HCEC 1CT (cell line): ENCODE measurements at regions not wholly inside any gene's neighbourhood (a gene's known extent, or its start where the extent isn't known, plus 50 kb on each side); places are given as distances from the start of the nearest gene placed in this dataset.
"Not testable (repeated sequence)": the region's sequence is repeated elsewhere in the genome, so short reads cannot be mapped to it uniquely, and the experiment has no call there.

Experiments
- DNase-seq: peaks from one replicate; pipeline ENCODE4 v3.0.0-alpha.2; 2017

GRCh38 chr3:90086297-90086696 is 978.9 kb downstream of the EPHA3 start:
- not testable (repeated sequence) for DNase-seq

- no peak for DNase-seq
Observed at GRCh38 chr3:90087703-90088102, 980.3 kb downstream of the EPHA3 start.

- DNase-seq = peak; percentile 66
Observed at GRCh38 chr3:90091549-90091948, 984.1 kb downstream of the EPHA3 start.

- DNase-seq = peak; percentile 32
Observed at GRCh38 chr3:90092994-90093393, 985.6 kb downstream of the EPHA3 start.

GRCh38 chr3:90095811-90096210 is 988.4 kb downstream of the EPHA3 start:
- DNase-seq = no peak

GRCh38 chr3:90099493-90099892 is 992.1 kb downstream of the EPHA3 start:
- DNase-seq = no peak

GRCh38 chr3:90102146-90102545 is 994.7 kb downstream of the EPHA3 start:
- no peak for DNase-seq

GRCh38 chr3:90121326-90121725 is 1013.9 kb downstream of the EPHA3 start:
- no peak for DNase-seq

GRCh38 chr3:90128391-90128790 is 1021.0 kb downstream of the EPHA3 start:
- peak; percentile 26 for DNase-seq

- DNase-seq = no peak
Observed at GRCh38 chr3:90129730-90130129, 1022.3 kb downstream of the EPHA3 start.

- peak; percentile 2 for DNase-seq
Observed at GRCh38 chr3:90132197-90132596, 1024.8 kb downstream of the EPHA3 start.

- DNase-seq = no peak
Observed at GRCh38 chr3:90134090-90134489, 1026.7 kb downstream of the EPHA3 start.

- DNase-seq = no peak
Observed at GRCh38 chr3:90136456-90137191, 1029.2 kb downstream of the EPHA3 start.

- DNase-seq = peak; percentile 35
Observed at GRCh38 chr3:90145094-90145860, 1037.9 kb downstream of the EPHA3 start.

GRCh38 chr3:90180096-90180495 is 1072.7 kb downstream of the EPHA3 start:
- DNase-seq = no peak

- DNase-seq = no peak
Observed at GRCh38 chr3:90180543-90180942, 1073.1 kb downstream of the EPHA3 start.

GRCh38 chr3:90182291-90182976 is 1075.0 kb downstream of the EPHA3 start:
- peak; percentile 58 for DNase-seq

GRCh38 chr3:90184861-90185260 is 1077.4 kb downstream of the EPHA3 start:
- DNase-seq = peak; percentile 66

- DNase-seq = not testable (repeated sequence)
Observed at GRCh38 chr3:90197383-90197782, 1090.0 kb downstream of the EPHA3 start.

- not testable (repeated sequence) for DNase-seq
Observed at GRCh38 chr3:90202931-90203330, 1095.5 kb downstream of the EPHA3 start.

- not testable (repeated sequence) for DNase-seq
Observed at GRCh38 chr3:90206482-90206881, 1099.1 kb downstream of the EPHA3 start.

- not testable (repeated sequence) for DNase-seq
Observed at GRCh38 chr3:90207353-90208097, 1100.1 kb downstream of the EPHA3 start.

GRCh38 chr3:90221900-90222299 is 1114.5 kb downstream of the EPHA3 start:
- no peak for DNase-seq
